HS-27A (cell line): ENCODE measurements at regions not wholly inside any gene's neighbourhood (a gene's known extent, or its start where the extent isn't known, plus 50 kb on each side); places are given as distances from the start of the nearest gene placed in this dataset.
"Not testable (repeated sequence)": the region's sequence is repeated elsewhere in the genome, so short reads cannot be mapped to it uniquely, and the experiment has no call there.

Experiments
- DNase-seq: peaks from one replicate; pipeline ENCODE4 v3.0.0-alpha.2; 2012; ENCODE audit warnings: low read depth, missing footprints

DNA sequence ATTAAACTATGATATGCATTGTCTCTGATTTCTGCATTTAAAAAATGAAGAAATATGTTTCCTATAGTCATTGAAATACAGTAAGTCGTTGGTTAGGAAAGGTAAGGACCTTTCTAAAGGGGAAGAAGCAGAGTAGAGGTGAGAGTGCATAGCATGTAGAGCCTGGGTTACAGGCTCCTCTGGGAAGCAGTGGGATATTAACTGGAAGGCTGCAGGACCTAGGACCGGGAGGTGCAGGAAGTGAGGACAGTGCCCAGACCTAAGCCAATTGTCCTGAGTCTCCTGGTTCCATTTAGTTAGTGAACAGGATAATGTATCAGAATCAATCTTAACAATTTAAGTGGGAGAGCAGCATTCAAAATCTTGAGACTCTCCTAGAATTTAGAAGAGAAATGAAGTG is 237.1 kb upstream of the NUDT6 start:
- DNase-seq: no peak

DNA sequence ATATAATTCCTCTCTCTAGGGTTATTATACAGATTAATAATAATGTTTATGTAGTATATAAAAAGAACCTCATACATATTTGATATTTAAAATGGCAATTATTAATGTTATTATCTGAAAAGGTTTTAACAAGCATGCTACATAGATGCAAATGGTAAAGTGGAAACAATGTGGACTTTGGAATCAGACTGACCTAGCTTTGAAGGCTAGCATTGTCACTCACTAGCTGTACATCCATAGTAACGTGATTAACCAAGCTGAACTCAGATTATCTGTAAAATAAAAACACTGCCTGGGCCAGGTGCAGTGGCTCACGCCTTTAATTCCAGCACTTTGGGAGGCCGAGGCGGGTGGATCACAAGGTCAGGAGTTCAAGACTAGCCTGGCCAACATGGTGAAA is 233.7 kb upstream of the SPRY1 start:
- DNase-seq: no peak

GRCh38 chr4:123163501-123163900 is 233.1 kb upstream of the SPRY1 start:
- DNase-seq: no peak

GRCh38 chr4:123166023-123166422 is 230.6 kb upstream of the SPRY1 start:
- no peak for DNase-seq

GRCh38 chr4:123167931-123168330 is 228.7 kb upstream of the SPRY1 start:
- no peak for DNase-seq

- no peak for DNase-seq
Observed at GRCh38 chr4:123168812-123169211, 227.8 kb upstream of the SPRY1 start.

DNA sequence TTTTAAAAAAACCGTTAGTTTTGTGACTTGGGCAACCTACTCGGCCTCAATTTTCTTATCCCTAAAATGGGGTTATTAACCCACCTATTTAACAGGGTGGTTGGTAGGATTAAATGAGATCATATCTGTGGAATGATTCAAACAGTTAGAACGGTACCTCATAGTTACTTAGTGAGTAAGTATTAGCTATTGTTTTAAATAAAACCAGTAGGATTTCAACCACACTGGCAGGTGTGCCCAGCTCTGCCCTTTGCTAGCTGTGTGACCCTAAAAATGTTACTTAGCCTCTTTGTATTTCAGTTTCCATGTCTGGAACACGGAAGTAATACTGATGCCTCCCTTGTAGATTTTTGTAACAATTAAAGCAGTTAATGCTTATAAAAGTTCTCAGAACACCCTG is 225.8 kb upstream of the SPRY1 start:
- DNase-seq: no peak

- no peak for DNase-seq
Observed at GRCh38 chr4:123176605-123177004, 220.0 kb upstream of the SPRY1 start.

- no peak for DNase-seq
Observed at GRCh38 chr4:123182289-123182688, 214.3 kb upstream of the SPRY1 start.

DNA sequence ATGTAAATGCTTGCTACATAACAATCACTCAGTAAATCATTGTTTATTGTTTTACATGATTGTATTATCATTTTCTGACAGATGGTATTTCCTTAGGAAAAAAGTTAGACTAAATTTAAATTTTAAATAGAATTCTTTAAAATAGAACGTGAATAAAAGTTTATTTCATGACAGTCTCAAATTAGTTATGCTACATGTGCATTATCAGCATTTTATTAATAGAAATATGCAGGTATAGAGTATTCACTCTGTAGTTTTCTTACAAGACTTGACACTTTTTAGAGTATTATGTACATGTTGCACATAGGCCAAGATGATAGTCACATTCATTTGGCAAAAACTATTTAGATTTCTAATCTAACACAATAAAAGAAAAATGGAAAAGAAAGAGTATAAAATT is 213.3 kb upstream of the SPRY1 start:
- DNase-seq: no peak

GRCh38 chr4:123183754-123184153 is 212.8 kb upstream of the SPRY1 start:
- DNase-seq: not testable (repeated sequence)

DNA sequence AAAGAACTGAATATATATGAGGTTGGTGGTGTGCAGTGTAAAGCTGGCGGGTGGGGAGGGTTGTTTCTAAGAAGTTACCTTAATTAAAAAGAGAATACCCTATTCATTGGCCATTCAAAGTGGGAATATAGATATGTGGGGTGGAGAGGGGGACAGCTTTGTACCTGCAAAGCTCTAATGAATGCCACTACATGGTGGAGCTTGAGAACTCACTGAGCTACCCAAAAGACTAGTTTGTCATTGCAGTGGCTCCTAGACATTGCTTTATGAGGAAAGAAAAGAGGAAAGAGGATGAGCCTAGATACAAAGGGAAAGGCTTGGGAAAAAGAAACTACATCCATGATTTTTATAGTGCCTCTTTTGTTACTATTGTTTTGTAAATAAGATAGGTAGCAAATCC is 209.9 kb upstream of the SPRY1 start:
- DNase-seq: no peak

GRCh38 chr4:123190176-123190575 is 206.4 kb upstream of the SPRY1 start:
- no peak for DNase-seq

- no peak for DNase-seq
Observed at GRCh38 chr4:123191728-123192127, 204.9 kb upstream of the SPRY1 start.

GRCh38 chr4:123193802-123194367 is 202.7 kb upstream of the SPRY1 start:
- no peak for DNase-seq

DNA sequence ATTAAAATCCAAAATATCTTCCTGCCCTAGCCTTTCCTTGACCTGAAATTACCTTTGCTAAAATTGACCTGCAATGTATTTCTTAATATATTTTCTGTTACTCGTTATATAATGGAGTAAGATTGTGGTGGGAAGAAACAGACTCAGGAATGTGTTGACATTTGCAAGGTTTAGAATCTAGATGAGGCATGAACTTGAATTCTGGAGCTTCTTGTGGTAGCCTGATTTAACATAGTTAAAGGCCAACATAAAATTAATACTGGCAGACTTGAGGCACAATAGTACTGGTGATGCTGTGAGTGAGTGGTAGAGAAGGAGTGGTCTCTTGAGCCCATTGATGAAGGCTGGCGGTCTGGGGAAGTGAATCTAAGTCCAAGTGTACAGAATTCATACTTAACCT is 197.9 kb upstream of the SPRY1 start:
- DNase-seq: no peak

DNA sequence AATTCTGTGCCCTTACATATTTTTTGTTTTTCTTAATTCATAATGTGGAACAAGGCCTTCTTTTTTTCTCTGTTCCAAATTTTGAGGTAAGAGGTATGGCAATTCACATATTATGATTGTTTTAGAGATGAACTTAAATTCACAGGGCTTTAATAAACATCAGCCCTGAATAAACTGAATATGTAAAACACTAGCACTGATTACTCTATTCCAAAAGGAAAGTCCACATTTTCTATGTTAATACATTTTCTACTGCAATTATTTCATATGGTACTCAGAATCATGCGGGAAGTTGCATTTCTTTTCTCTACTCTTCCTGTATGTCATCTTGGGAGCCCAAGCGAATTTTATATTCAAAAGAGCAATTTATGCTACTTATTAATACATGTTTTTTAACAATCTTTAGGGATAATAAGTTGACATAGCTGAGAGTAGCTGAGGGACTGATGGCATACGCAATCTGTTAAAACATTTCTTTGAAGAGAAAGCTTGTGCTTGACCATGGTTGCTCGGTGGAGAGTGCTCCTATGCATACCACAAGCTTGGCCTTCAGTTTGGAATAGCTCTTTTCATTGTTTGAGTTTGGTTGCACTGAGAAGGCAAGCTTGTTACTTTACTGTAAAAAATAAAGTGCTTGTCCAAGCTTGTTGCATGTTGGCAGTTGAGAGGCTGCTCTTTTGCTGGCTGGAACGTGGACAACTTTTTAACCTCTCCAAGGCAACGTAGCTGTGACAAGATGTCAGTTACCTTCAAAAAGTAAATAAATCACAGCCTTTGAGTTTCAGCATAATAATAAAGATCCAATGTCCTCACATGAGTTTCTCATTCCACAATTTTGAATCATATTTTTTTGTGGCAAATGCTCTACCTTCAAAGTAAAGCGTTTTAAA is 196.3 kb upstream of the SPRY1 start:
- no peak for DNase-seq

DNA sequence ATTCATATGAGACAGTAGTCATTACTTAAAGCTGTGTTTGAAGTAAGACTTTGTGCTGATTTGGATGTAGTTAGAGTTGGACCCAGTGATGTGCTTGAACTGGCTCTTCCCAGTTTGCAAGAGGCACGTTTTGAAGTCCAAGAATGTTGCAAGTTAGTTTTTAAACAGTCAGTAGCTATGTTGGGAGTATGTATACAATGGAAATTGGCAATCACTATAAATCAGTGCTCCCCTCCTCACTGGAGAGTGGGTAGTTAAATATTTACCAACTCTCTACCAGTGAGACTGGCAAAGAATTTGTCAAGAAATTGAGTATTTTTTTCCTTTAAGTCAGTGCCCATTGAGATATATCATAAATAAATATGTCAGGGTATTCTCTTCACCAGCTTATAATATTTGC is 191.9 kb upstream of the SPRY1 start:
- DNase-seq: no peak

- no peak for DNase-seq
Observed at GRCh38 chr4:123206016-123206415, 190.6 kb upstream of the SPRY1 start.

GRCh38 chr4:123209436-123209835 is 187.2 kb upstream of the SPRY1 start:
- DNase-seq: peak; percentile 22

DNA sequence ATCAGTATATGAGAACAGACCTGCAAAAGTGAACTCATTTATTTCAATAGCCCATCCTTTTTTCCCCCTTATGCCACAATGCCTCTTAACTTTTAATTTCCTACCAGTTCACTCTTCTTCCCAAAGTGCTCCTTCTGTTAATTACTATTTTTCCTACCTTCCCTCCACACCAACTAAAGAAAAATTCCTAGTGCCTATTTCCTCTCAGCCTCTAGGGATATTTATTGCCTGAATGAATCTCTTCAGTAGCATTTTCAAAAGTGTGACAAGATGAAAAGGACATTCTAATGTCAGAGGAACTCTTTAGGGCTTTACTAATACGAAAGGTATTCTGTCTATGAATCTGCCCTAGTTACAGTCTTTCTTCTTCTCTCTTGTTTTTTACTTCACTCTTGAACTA is 181.1 kb upstream of the SPRY1 start:
- DNase-seq: no peak

GRCh38 chr4:123216543-123216942 is 180.1 kb upstream of the SPRY1 start:
- no peak for DNase-seq

GRCh38 chr4:123216946-123217345 is 179.6 kb upstream of the SPRY1 start:
- DNase-seq: no peak

DNA sequence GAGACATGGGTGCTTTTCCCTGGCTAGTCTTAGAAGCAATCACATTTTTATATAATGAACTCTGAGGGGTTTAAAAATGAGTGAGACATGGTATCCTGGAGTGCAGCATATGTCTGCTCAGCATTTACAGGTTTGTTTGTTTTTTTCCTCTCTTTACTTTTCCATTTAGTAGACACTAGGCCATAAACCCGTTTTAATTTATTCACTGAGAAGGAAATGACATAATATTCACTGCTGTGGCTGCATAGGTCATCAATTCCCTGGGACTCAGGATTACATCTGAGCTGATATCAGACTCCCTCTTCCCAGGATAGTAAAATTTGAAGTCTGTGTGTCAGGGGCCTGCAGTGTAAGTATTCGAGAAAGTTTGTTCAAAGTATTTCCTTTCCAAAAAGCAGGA is 178.9 kb upstream of the SPRY1 start:
- DNase-seq: no peak
